ENCODE measurements at regions not wholly inside any gene's neighbourhood (a gene's known extent, or its start where the extent isn't known, plus 50 kb on each side); places are given as distances from the start of the nearest gene placed in this dataset.

GRCh38 chr21:24658926-24659325 is 948.4 kb downstream of the MRPL39 start:
- Histone ChIP-seq H2BK120ac (ENCODE audit: low read depth, low read length) (no peak overlapping the region), H3K18ac (ENCODE audit: low read depth, low read length) (no peak overlapping the region), H3K79me1 (ENCODE audit: low read depth in 1 of 2, low read length in 2 of 2) (no peaks in the 10 kb centered on the region), H3K36me3 (ENCODE audit: control insufficient read depth, insufficient read depth, low read length) (no peaks in the 10 kb centered on the region), H3K23ac (ENCODE audit: low read depth, low read length) (no peak overlapping the region), H4K8ac (ENCODE audit: low read depth in 2 of 2, low read length in 2 of 2) (no peak overlapping the region), H2BK5ac (ENCODE audit: low read depth, low read length, poor library complexity, severe bottlenecking) (no peak overlapping the region), H4K20me1 (ENCODE audit: insufficient read depth, low read length) (no peaks in the 10 kb centered on the region), H4K5ac (ENCODE audit: low read depth, low read length) (no peak overlapping the region), H3K4ac (ENCODE audit: low read depth, low read length) (no peak overlapping the region), H2AK5ac (ENCODE audit: low read depth, low read length) (no peak overlapping the region), H2AK9ac (replicated peaks; ENCODE audit: low read depth, low read length, poor library complexity) (no peak overlapping the region), H3K9ac (ENCODE audit: low read depth, low read length) (no peak overlapping the region), H4K91ac (ENCODE audit: insufficient read depth, low read depth, low read length) (no peak overlapping the region), H3K56ac (ENCODE audit: extremely low read depth, insufficient read depth, low read length) (no peak overlapping the region), H2AFZ (replicated peaks; ENCODE audit: low read length, poor library complexity) (no peak overlapping the region), H3K9me3 (ENCODE audit: control insufficient read depth, insufficient read depth, low read length) (peaks cover 10% of the 10 kb centered on the region), H2BK20ac (ENCODE audit: low read depth, low read length) (no peak overlapping the region), H3K4me3 (ENCODE audit: insufficient read depth, low read depth, low read length) (no peak overlapping the region), H3K4me1 (ENCODE audit: control insufficient read depth, insufficient read depth, low read length) (no peaks in the 10 kb centered on the region), H3K9me1 (ENCODE audit: insufficient read depth, low read length) (no peaks in the 10 kb centered on the region), H3K4me2 (ENCODE audit: low read depth, low read length) (no peak overlapping the region), H3K27ac (ENCODE audit: insufficient read depth, low read length) (no peak overlapping the region), H3K27me3 (ENCODE audit: control insufficient read depth, insufficient read depth, low read length) (no peaks in the 10 kb centered on the region), H2BK15ac (ENCODE audit: low read depth, low read length) (no peak overlapping the region), H3K14ac (replicated peaks; ENCODE audit: low read depth, low read length) (no peak overlapping the region)
- CTCF ChIA-PET = no interaction called here
- in situ Hi-C loops (cut with MboI; ENCODE audit: low sequenced_read_pairs) = no loop called here
- TF ChIP-seq USF2 (IDR thresholded peaks at IDR 0.05; ENCODE audit: low read depth, low read length) (no peak), RAD21 (IDR thresholded peaks at IDR 0.05; ENCODE audit: low read length) (no peak), NFE2L2 (IDR thresholded peaks at IDR 0.05; ENCODE audit: low read depth, low read length) (no peak), CTCF (conservative IDR thresholded peaks at IDR 0.05; ENCODE audit: low read depth, low read length) (no peak), BHLHE40 (IDR thresholded peaks at IDR 0.05; ENCODE audit: low read depth, low read length) (no peak), MAFK (IDR thresholded peaks at IDR 0.05; ENCODE audit: low read depth, low read length) (no peak), FOS (IDR thresholded peaks at IDR 0.05; ENCODE audit: low read depth, low read length) (no peak), RFX5 (IDR thresholded peaks at IDR 0.05; ENCODE audit: low read depth, low read length) (no peak), RCOR1 (IDR thresholded peaks at IDR 0.05; ENCODE audit: insufficient replicate concordance, low read length) (no peak), MXI1 (IDR thresholded peaks at IDR 0.05; ENCODE audit: borderline replicate concordance, low read depth, low read length) (no peak), ELK1 (IDR thresholded peaks at IDR 0.05; ENCODE audit: borderline replicate concordance, low read depth, low read length) (no peak), SMC3 (IDR thresholded peaks at IDR 0.05; ENCODE audit: low read depth, low read length) (no peak), MAZ (IDR thresholded peaks at IDR 0.05; ENCODE audit: borderline replicate concordance, low read depth, low read length) (no peak), CHD1 (IDR thresholded peaks at IDR 0.05; ENCODE audit: low read depth, low read length) (no peak), POLR2A (IDR thresholded peaks at IDR 0.05; ENCODE audit: low read depth, low read length) (no peak), CEBPB (IDR thresholded peaks at IDR 0.05; ENCODE audit: low read depth, low read length) (no peak)
- POLR2A ChIA-PET (ENCODE audit: unreplicated experiment) = no interaction called here
- ATAC-seq (ENCODE audit: low read depth) = no peak
- intact Hi-C loops (cut with micrococcal nuclease) = no loop called here
- dilution Hi-C loops (cut with HindIII; ENCODE audit: low sequenced_read_pairs, unreplicated experiment) = no loop called here
- no TSS peak for BruUV-seq (replicated peaks)
- no peak for DNase-seq

All from IMR-90 (cell line).